Heart left ventricle (tissue), 13 donors: ENCODE measurements at regions not wholly inside any gene's neighbourhood (a gene's known extent, or its start where the extent isn't known, plus 50 kb on each side); places are given as distances from the start of the nearest gene placed in this dataset.

Experiments
- CTCF ChIP-seq, 12 donors: fragments of 200-600 bp; sonication (generic) in 4 of 12; IDR thresholded peaks; one replicate each; pipeline versions ENCODE4 v1.5.0 to v1.8.0; 2018 to 2022; ENCODE audit warnings: antibody characterized with exemption in 12 of 12, mild to moderate bottlenecking in 5 of 12
- POLR2A ChIP-seq, 2 donors: fragments of 450-650 bp; IDR thresholded peaks; one replicate each; pipeline ENCODE4 v1.6.1; 2017; ENCODE audit warnings: antibody characterized with exemption in 2 of 2, mild to moderate bottlenecking in 2 of 2, moderate library complexity in 2 of 2
- donor health status: ischemic (EF 13 %, LVEDD 7.1; RV severe dilation, severe dysfunction).
- donor health status: DM: no; HTN: yes; CAD: no.
- donor health status: DM: no; HTN: no; CAD: no.
- donor health status: ischemic (EF 25% LVEDD 6.9; RV normal size, moderate dysfunction).
- donor health status: ischemic (EF 25% LVEDD 5.7; RV mildly dilated, moderate dysfunction).
- donor health status: ischemic (EF 35%, LVEDD 5.7; RV mildly dilated, moderate dysfunction).
- donor health status: nonischemic (EF 11% LVEDD 7.7; RV severe dilation, severe dysfunction).
- donor health status: DM: yes; HTN: yes; CAD: no.
- donor health status: PGD.
- donor health status: ischemic (EF 29% LVEDD 5.4; RV normal size, mild dysfunction).
- donor health status: nonischemic (EF 23%, LVEDD 6.1; RV moderate dilation, normal function).

- TF ChIP-seq CTCF (IDR thresholded peaks at IDR 0.05): no peak
- no peak for TF ChIP-seq POLR2A (IDR thresholded peaks at IDR 0.05)
Observed at GRCh38 chr15:38085114-38085513, 150.7 kb downstream of the TMCO5A start.
